Adrenal gland (tissue), 5 donors: ENCODE measurements at regions not wholly inside any gene's neighbourhood (a gene's known extent, or its start where the extent isn't known, plus 50 kb on each side); places are given as distances from the start of the nearest gene placed in this dataset.

Experiments used
- POLR2A ChIP-seq, 2 donors: fragments of 450-650 bp; IDR thresholded peaks; one replicate each; pipeline ENCODE4 v1.6.1; 2017; ENCODE audit warnings: antibody characterized with exemption in 2 of 2, mild to moderate bottlenecking in 2 of 2, moderate library complexity in 1 of 2
- TF ChIP-seq, protein P1 (sequence below), 6 experiments: fragments of 450-650 bp in 4 of 6; fragments of 200-600 bp in 2 of 6; sonication (generic) in 1 of 6; IDR thresholded peaks; 1 replicate in 5 of 6; 2 replicates in 1 of 6; pipeline versions ENCODE4 v1.5.1 to v1.8.0; 2016 to 2021; ENCODE audit warnings: antibody characterized with exemption in 6 of 6, mild to moderate bottlenecking in 2 of 6, moderate library complexity in 1 of 6
- donor health status: DM: no; HTN: no; CAD: no.

DNA sequence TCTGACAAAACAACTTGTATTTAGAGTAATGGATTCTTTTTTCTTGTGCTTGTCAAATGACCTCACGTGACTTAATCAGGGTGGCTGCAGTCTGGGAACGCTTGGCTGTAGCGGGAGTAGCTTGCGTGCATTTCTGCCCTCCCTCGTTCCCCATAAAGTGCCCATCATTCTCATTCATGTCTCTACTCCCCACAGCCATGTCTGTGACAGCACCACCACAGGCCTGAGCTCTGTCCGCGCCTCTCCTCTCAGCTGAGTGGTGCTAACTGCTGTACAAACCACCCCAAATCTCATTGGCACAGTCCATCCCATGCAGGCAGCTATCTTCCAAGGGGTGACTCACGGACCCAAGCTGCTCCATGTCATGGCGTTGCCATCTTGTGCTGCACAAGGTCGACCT, 161.7 kb downstream of the TSN start:
- TF ChIP-seq POLR2A (IDR thresholded peaks at IDR 0.05): no peak
- TF ChIP-seq, protein P1, sequence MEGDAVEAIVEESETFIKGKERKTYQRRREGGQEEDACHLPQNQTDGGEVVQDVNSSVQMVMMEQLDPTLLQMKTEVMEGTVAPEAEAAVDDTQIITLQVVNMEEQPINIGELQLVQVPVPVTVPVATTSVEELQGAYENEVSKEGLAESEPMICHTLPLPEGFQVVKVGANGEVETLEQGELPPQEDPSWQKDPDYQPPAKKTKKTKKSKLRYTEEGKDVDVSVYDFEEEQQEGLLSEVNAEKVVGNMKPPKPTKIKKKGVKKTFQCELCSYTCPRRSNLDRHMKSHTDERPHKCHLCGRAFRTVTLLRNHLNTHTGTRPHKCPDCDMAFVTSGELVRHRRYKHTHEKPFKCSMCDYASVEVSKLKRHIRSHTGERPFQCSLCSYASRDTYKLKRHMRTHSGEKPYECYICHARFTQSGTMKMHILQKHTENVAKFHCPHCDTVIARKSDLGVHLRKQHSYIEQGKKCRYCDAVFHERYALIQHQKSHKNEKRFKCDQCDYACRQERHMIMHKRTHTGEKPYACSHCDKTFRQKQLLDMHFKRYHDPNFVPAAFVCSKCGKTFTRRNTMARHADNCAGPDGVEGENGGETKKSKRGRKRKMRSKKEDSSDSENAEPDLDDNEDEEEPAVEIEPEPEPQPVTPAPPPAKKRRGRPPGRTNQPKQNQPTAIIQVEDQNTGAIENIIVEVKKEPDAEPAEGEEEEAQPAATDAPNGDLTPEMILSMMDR (IDR thresholded peaks at IDR 0.05): no peak
